DMS153 treated with DMSO at 0.1 percent for 48 hours (cell line): ENCODE measurements at regions not wholly inside any gene's neighbourhood (a gene's known extent, or its start where the extent isn't known, plus 50 kb on each side); places are given as distances from the start of the nearest gene placed in this dataset.
A peak's percentile ranks its signal among the peaks of the same experiment; 100 is the strongest.
"Not testable (repeated sequence)": the region's sequence is repeated elsewhere in the genome, so short reads cannot be mapped to it uniquely, and the experiment has no call there.

Source experiments
- DNase-seq: peaks from one replicate; lab custom pipeline; 2025; ENCODE audit not compliant: unreplicated experiment; lab: John Stamatoyannopoulos, UW

- no peak for DNase-seq
Observed at GRCh38 chr15:93384886-93385285, 295.9 kb upstream of the RGMA start.

- DNase-seq: peak; percentile 9
Observed at GRCh38 chr15:93382200-93382820, 293.3 kb upstream of the RGMA start.

GRCh38 chr15:93378558-93378957, 289.5 kb upstream of the RGMA start:
- DNase-seq: no peak

GRCh38 chr15:93372865-93373223, 283.8 kb upstream of the RGMA start:
- DNase-seq: no peak

- DNase-seq: no peak
Observed at GRCh38 chr15:93372208-93372864, 283.3 kb upstream of the RGMA start.

- DNase-seq: no peak
Observed at GRCh38 chr15:93366387-93367100, 277.5 kb upstream of the RGMA start.

- DNase-seq: no peak
Observed at GRCh38 chr15:93362821-93363220, 273.8 kb upstream of the RGMA start.

- DNase-seq: no peak
Observed at GRCh38 chr15:93362203-93362602, 273.2 kb upstream of the RGMA start.

GRCh38 chr15:93361703-93362102, 272.7 kb upstream of the RGMA start:
- no peak for DNase-seq

GRCh38 chr15:93360976-93361375, 272.0 kb upstream of the RGMA start:
- no peak for DNase-seq

GRCh38 chr15:93360318-93360717, 271.3 kb upstream of the RGMA start:
- no peak for DNase-seq

GRCh38 chr15:93359425-93360131, 270.6 kb upstream of the RGMA start:
- DNase-seq: no peak

- DNase-seq: no peak
Observed at GRCh38 chr15:93359060-93359408, 270.0 kb upstream of the RGMA start.

- DNase-seq: no peak
Observed at GRCh38 chr15:93358166-93359059, 269.4 kb upstream of the RGMA start.

GRCh38 chr15:93348711-93349545, 259.9 kb upstream of the RGMA start:
- DNase-seq: no peak

GRCh38 chr15:93347986-93348385, 259.0 kb upstream of the RGMA start:
- DNase-seq: no peak

- DNase-seq: no peak
Observed at GRCh38 chr15:93345981-93346380, 257.0 kb upstream of the RGMA start.

GRCh38 chr15:93343402-93343801, 254.4 kb upstream of the RGMA start:
- not testable (repeated sequence) for DNase-seq

- no peak for DNase-seq
Observed at GRCh38 chr15:93341164-93341563, 252.2 kb upstream of the RGMA start.

- no peak for DNase-seq
Observed at GRCh38 chr15:93340406-93340805, 251.4 kb upstream of the RGMA start.
